Lower lobe of right lung (tissue), 2 donors: ENCODE measurements at regions not wholly inside any gene's neighbourhood (a gene's known extent, or its start where the extent isn't known, plus 50 kb on each side); places are given as distances from the start of the nearest gene placed in this dataset.

Experiments
- ATAC-seq, 2 donors: fragments of 200-7000 bp; cut with Tn5 transposase; one replicate each; pipeline ENCODE4 v1.9.1; 2020 to 2022; ENCODE audit warnings: mild to moderate bottlenecking in 2 of 2, moderate library complexity in 2 of 2
- DNase-seq: peaks from one replicate; pipeline ENCODE4 v3.0.0-alpha.2; 2020
- H3K27ac ChIP-seq: fragments of 200-600 bp; one replicate; pipeline ENCODE4 v1.8.0; 2022
- H3K27me3 ChIP-seq: fragments of 200-600 bp; one replicate; pipeline ENCODE4 v1.8.0; 2022; ENCODE audit warnings: low read depth
- H3K36me3 ChIP-seq: fragments of 200-600 bp; one replicate; pipeline ENCODE4 v1.8.0; 2022; ENCODE audit warnings: mild to moderate bottlenecking
- H3K4me1 ChIP-seq: fragments of 200-600 bp; one replicate; pipeline ENCODE4 v1.8.0; 2022
- H3K4me3 ChIP-seq: fragments of 200-600 bp; one replicate; pipeline ENCODE4 v1.8.0; 2022; ENCODE audit warnings: mild to moderate bottlenecking
- H3K9me3 ChIP-seq: fragments of 200-600 bp; one replicate; pipeline ENCODE4 v1.8.0; 2022
- intact Hi-C: fragments of 100-400 bp; cut with DNase I; formaldehyde crosslinking; loops from one replicate; pipeline ENCODE4 v1.11.0; 2022
- TF ChIP-seq, protein P1 (sequence below): fragments of 200-600 bp; IDR thresholded peaks from one replicate; pipeline ENCODE4 v1.8.0; 2022; ENCODE audit warnings: antibody characterized with exemption, mild to moderate bottlenecking
- donor health status: DM: no; HTN: yes; CAD: no; lungs with severe emphysema.

- DNase-seq = no peak
- Histone ChIP-seq H3K4me1 (no peaks in the 10 kb centered on the region), H3K27ac (no peak overlapping the region), H3K27me3 (peaks cover 3% of the 10 kb centered on the region), H3K9me3 (no peaks in the 10 kb centered on the region), H3K36me3 (no peaks in the 10 kb centered on the region), H3K4me3 (no peak overlapping the region)
- intact Hi-C loops = no loop called here
- TF ChIP-seq, protein P1, sequence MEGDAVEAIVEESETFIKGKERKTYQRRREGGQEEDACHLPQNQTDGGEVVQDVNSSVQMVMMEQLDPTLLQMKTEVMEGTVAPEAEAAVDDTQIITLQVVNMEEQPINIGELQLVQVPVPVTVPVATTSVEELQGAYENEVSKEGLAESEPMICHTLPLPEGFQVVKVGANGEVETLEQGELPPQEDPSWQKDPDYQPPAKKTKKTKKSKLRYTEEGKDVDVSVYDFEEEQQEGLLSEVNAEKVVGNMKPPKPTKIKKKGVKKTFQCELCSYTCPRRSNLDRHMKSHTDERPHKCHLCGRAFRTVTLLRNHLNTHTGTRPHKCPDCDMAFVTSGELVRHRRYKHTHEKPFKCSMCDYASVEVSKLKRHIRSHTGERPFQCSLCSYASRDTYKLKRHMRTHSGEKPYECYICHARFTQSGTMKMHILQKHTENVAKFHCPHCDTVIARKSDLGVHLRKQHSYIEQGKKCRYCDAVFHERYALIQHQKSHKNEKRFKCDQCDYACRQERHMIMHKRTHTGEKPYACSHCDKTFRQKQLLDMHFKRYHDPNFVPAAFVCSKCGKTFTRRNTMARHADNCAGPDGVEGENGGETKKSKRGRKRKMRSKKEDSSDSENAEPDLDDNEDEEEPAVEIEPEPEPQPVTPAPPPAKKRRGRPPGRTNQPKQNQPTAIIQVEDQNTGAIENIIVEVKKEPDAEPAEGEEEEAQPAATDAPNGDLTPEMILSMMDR = no peak
- ATAC-seq = peak in 1 of 2 donors; percentile 12
Observed at GRCh38 chr10:128572696-128573095, 446.5 kb upstream of the MKI67 start.

- no peak for ATAC-seq
- H3K4me3 ChIP-seq = no peak overlapping the region
- TF ChIP-seq, protein P1 = no peak
- intact Hi-C loops = no loop called here
- DNase-seq = no peak
- peaks cover 3% of the 10 kb centered on the region for H3K27me3 ChIP-seq
- H3K4me1 ChIP-seq = no peaks in the 10 kb centered on the region
- H3K27ac ChIP-seq = no peak overlapping the region
- H3K36me3 ChIP-seq = no peaks in the 10 kb centered on the region
- H3K9me3 ChIP-seq = no peaks in the 10 kb centered on the region
Observed at GRCh38 chr10:128573281-128573845, 447.1 kb upstream of the MKI67 start.

DNA sequence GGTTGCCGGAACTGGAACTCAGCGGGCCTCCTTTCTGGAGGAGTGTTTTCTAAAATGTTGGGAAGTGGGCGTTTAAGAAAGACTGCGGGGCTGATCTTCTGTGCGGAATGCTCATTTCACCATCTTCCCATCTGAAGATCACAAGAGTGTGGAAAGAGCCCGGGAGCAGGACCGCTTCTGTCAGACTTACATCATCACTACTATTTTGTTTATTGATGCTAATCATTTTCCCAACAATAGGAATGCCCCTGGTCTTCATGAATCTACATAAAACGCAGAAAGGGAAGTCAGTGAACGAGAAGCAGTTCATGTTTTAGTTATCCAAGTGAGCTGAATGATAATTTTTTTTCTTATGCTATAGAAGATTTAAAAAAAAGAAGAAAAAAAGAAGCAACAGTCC, 447.8 kb upstream of the MKI67 start:
- Histone ChIP-seq H3K27ac (no peak overlapping the region), H3K4me3 (no peak overlapping the region), H3K36me3 (no peaks in the 10 kb centered on the region), H3K9me3 (no peaks in the 10 kb centered on the region), H3K27me3 (peaks cover 3% of the 10 kb centered on the region), H3K4me1 (no peaks in the 10 kb centered on the region)
- ATAC-seq (no peak), DNase-seq (no peak)
- TF ChIP-seq, protein P1 = no peak
- intact Hi-C loops = no loop called here

DNA sequence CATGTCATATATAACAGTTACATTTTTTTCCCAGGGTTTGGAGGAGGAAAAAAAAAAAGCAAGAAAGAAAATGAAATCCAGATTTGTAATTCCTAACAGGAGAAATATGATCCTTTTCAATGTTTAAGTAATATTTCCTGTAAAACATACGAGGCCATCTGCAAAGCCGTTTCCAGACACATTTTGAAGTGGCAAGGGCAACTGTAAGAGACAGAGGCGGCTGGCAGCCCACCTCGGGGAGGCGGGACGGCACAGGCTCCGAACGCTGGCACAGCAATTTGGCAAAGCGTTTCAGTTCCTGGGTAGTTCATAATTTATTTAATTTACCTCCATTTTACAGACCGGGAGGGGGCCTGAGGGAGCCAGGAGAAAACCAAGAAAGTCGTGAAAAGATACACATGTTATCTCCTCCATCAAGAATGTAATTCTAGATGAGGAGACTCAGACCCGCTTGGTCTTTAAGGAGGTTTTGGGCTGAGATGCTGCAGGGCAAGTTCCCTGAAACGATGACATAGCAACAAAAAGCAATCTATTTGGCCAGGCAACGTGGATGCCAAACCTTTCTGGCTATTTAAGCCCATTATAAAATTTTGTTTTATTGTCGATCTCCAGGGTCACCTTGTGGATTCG, 448.5 kb upstream of the MKI67 start:
- no peaks in the 10 kb centered on the region for H3K4me1 ChIP-seq
- DNase-seq (no peak), ATAC-seq (no peak)
- H3K27me3 ChIP-seq = peaks cover 3% of the 10 kb centered on the region
- no peaks in the 10 kb centered on the region for H3K36me3 ChIP-seq
- TF ChIP-seq, protein P1 = no peak
- H3K4me3 ChIP-seq = no peak overlapping the region
- intact Hi-C loops = no loop called here
- no peak overlapping the region for H3K27ac ChIP-seq
- no peaks in the 10 kb centered on the region for H3K9me3 ChIP-seq

- no peaks in the 10 kb centered on the region for H3K36me3 ChIP-seq
- H3K27ac ChIP-seq = no peak overlapping the region
- TF ChIP-seq, protein P1 = no peak
- DNase-seq (no peak), ATAC-seq (no peak)
- H3K9me3 ChIP-seq = no peaks in the 10 kb centered on the region
- no peaks in the 10 kb centered on the region for H3K4me1 ChIP-seq
- intact Hi-C loops = no loop called here
- H3K27me3 ChIP-seq = peaks cover 3% of the 10 kb centered on the region
- H3K4me3 ChIP-seq = no peak overlapping the region
Observed at GRCh38 chr10:128575761-128576160, 449.5 kb upstream of the MKI67 start.
